RWPE2 (cell line): ENCODE measurements at regions not wholly inside any gene's neighbourhood (a gene's known extent, or its start where the extent isn't known, plus 50 kb on each side); places are given as distances from the start of the nearest gene placed in this dataset.

Source experiments
- ATAC-seq: fragments of 200-7000 bp; cut with Tn5 transposase; 3 replicates; pipeline ENCODE4 v1.9.1; 2021; ENCODE audit warnings: low read depth
- DNase-seq: peaks from one replicate; pipeline ENCODE4 v3.0.0-alpha.2; 2020; ENCODE audit warnings: low spot score
- H3K27ac ChIP-seq: fragments of 450-650 bp; 2 replicates; pipeline ENCODE4 v1.5.1; 2017; ENCODE audit warnings: mild to moderate bottlenecking; ENCODE audit not compliant: poor library complexity, severe bottlenecking
- H3K27me3 ChIP-seq: fragments of 250-450 bp; sonication (Bioruptor Pico); 2 replicates; pipeline ENCODE4 v1.5.1; 2021; ENCODE audit warnings: mild to moderate bottlenecking, moderate library complexity; ENCODE audit not compliant: insufficient read depth, poor library complexity, severe bottlenecking
- H3K36me3 ChIP-seq: fragments of 250-450 bp; sonication (Bioruptor Pico); 2 replicates; pipeline ENCODE4 v1.5.1; 2020; ENCODE audit warnings: low read depth, mild to moderate bottlenecking, moderate library complexity
- H3K4me1 ChIP-seq: fragments of 250-450 bp; sonication (Bioruptor Pico); 2 replicates; pipeline ENCODE4 v1.5.1; 2021; ENCODE audit warnings: mild to moderate bottlenecking, moderate library complexity; ENCODE audit not compliant: insufficient read depth, poor library complexity, severe bottlenecking
- H3K4me3 ChIP-seq: fragments of 250-450 bp; sonication (Bioruptor Pico); 2 replicates; pipeline ENCODE4 v1.5.1; 2021; ENCODE audit warnings: mild to moderate bottlenecking, moderate library complexity; ENCODE audit not compliant: severe bottlenecking
- H3K9me3 ChIP-seq: fragments of 250-450 bp; sonication (Bioruptor Pico); 2 replicates; pipeline ENCODE4 v1.5.1; 2021; ENCODE audit warnings: mild to moderate bottlenecking, moderate library complexity; ENCODE audit not compliant: severe bottlenecking
- TF ChIP-seq, protein P1 (sequence below): fragments of 450-650 bp; IDR thresholded peaks from one replicate; pipeline ENCODE4 v1.5.1; 2017; ENCODE audit warnings: mild to moderate bottlenecking, moderate library complexity; ENCODE audit not compliant: poor library complexity, severe bottlenecking

DNA sequence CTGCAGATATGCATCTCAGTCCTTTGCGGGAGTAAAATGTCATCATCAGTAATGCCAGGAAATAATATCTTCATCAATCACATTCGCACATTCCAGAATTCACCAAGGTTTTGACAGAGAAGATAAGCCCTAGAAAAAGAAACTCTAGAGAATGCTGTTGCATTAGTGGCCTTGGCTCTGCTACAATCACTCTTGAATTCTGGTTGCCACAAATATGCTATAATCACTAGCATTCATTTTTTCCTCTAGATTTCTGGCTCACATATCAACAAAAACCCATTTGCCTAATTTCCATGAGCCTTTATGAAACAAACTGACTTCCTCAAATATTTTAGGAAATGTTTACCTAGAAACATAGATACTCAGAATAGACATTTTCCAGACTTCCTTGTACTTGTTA lies 653.4 kb downstream of the ANXA1 start:
- H3K36me3 ChIP-seq, result no peaks in the 10 kb centered on the region
- ATAC-seq, result no peak

DNA sequence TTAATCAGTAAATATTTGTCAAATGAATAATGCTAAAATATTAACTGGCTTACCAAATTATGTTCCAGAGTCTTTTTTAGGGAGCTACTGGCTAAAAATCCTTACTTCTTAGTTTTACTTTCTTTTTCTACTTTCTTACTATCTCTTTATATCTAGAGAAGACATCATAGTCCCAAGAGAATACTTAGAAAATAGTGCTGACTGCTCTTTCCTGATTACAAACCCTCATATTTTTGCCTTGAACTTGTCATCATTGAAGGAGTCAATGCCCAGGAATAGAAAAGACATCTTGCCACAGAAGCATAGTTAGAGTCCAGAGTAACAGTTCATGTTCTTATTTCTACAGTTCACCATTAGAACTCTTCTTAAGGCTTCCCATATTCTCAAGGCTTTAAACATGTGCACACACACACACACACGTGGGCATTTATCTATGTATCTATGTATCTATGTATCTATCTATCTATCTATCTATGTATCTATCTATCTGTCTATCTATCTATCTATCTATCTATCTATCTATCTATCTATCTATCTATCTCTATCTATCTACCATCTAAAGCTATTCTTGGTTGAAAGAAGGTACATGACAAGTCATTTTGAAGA lies 654.3 kb downstream of the ANXA1 start:
- Histone ChIP-seq H3K4me1 (peaks cover 11% of the 10 kb centered on the region), H3K9me3 (no peaks in the 10 kb centered on the region), H3K4me3 (no peak overlapping the region), H3K27me3 (no peaks in the 10 kb centered on the region), H3K36me3 (no peaks in the 10 kb centered on the region), H3K27ac (no peak overlapping the region)
- TF ChIP-seq, protein P1, sequence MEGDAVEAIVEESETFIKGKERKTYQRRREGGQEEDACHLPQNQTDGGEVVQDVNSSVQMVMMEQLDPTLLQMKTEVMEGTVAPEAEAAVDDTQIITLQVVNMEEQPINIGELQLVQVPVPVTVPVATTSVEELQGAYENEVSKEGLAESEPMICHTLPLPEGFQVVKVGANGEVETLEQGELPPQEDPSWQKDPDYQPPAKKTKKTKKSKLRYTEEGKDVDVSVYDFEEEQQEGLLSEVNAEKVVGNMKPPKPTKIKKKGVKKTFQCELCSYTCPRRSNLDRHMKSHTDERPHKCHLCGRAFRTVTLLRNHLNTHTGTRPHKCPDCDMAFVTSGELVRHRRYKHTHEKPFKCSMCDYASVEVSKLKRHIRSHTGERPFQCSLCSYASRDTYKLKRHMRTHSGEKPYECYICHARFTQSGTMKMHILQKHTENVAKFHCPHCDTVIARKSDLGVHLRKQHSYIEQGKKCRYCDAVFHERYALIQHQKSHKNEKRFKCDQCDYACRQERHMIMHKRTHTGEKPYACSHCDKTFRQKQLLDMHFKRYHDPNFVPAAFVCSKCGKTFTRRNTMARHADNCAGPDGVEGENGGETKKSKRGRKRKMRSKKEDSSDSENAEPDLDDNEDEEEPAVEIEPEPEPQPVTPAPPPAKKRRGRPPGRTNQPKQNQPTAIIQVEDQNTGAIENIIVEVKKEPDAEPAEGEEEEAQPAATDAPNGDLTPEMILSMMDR, result no peak
- no peak for ATAC-seq
- no peak for DNase-seq

More for the DNA sequence above, 653.4 kb downstream of the ANXA1 start:
- Histone ChIP-seq H3K9me3 (no peaks in the 10 kb centered on the region), H3K4me1 (peaks cover 3% of the 10 kb centered on the region), H3K4me3 (no peak overlapping the region), H3K27ac (no peak overlapping the region), H3K27me3 (no peaks in the 10 kb centered on the region)
- no peak for DNase-seq
- TF ChIP-seq, protein P1, result no peak

DNA sequence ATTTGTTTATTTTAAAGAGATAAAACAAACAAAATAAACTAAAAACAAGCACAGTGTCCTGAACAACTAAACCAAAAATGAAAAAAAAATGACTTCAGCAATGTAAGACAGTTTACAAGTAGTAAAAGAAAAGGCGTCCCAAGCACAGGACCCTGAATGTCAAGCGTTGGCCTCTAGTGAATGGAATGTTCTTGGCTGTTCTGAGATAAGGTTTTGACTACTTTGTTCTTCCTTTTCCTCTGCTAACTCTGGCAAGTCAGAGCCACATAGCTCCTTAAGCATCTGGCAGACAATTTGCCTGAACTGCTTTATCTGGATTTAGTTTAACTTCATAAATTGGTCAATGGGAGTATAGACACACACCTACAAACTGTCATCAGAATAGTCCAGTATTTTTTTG lies 655.2 kb downstream of the ANXA1 start:
- Histone ChIP-seq H3K27me3 (no peaks in the 10 kb centered on the region), H3K4me1 (peaks cover 11% of the 10 kb centered on the region), H3K27ac (no peak overlapping the region), H3K9me3 (no peaks in the 10 kb centered on the region), H3K36me3 (no peaks in the 10 kb centered on the region), H3K4me3 (no peak overlapping the region)
- TF ChIP-seq, protein P1, result no peak
- no peak for ATAC-seq
- no peak for DNase-seq

DNA sequence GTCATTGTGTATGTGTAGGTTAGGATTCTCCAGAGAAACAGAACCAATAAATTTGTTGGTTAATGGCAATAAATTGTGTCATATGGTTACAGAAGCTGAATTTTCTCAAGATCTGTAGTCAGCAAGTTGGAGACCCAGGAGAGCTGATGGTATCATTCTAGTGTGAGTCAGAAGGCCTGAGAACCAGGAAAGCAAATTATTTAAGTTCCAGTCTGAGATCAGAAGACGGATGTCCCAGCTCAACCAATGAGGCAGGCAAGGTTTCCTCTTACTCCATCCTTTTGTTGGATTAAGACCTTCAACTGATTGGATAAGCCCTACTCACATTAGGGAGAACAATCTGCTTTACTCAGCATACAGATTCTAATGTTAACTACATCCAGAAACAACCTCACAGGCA lies 656.3 kb downstream of the ANXA1 start:
- peaks cover 11% of the 10 kb centered on the region for H3K4me1 ChIP-seq
- no peak overlapping the region for H3K27ac ChIP-seq
- no peaks in the 10 kb centered on the region for H3K9me3 ChIP-seq
- TF ChIP-seq, protein P1, result no peak
- ATAC-seq (no peak), DNase-seq (no peak)
- no peaks in the 10 kb centered on the region for H3K36me3 ChIP-seq
- H3K27me3 ChIP-seq, result no peaks in the 10 kb centered on the region
- no peak overlapping the region for H3K4me3 ChIP-seq

DNA sequence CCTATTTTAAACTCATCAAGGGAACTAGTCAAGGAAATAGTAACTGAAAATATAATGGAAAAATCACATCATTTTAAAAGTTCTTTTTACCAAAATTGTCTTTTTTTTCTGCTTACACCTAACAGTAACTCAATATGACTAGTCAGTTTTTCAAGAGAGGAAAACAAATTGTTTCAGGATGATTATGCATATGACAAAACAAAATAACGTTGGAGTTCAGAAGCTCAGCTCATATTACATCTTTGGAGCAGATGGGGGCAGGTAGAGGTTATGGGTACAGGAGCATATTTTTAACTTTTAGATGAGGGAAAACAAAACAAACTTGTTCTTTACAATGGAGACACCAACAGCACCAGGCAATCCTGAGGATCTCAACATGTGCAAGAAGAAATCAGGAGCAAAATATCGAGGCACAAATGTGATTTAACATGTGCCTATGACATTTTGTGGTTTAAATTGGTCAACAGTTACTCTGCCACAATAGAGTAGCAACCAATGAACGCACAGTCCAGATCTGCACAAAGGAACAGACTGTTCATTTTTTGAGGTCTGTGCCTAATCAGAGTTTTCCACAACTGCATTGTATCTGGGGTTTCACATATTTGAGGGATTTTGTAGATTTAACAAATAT lies 659.0 kb downstream of the ANXA1 start:
- no peak overlapping the region for H3K4me3 ChIP-seq
- H3K36me3 ChIP-seq, result no peaks in the 10 kb centered on the region
- H3K27ac ChIP-seq, result peak overlapping the region; percentile 6
- DNase-seq, result no peak
- H3K4me1 ChIP-seq, result peaks cover 11% of the 10 kb centered on the region
- peak; percentile 72 for ATAC-seq
- TF ChIP-seq, protein P1, result no peak
- H3K27me3 ChIP-seq, result no peaks in the 10 kb centered on the region
- no peaks in the 10 kb centered on the region for H3K9me3 ChIP-seq
